Sigmoid colon (tissue), 6 donors: ENCODE measurements at regions not wholly inside any gene's neighbourhood (a gene's known extent, or its start where the extent isn't known, plus 50 kb on each side); places are given as distances from the start of the nearest gene placed in this dataset.

Source experiments
- DNase-seq: peaks from one replicate; pipeline ENCODE4 v3.0.0-alpha.2; 2019
- H3K27ac ChIP-seq, 4 donors: fragments of 200-600 bp; sonication (generic); one replicate each; pipeline ENCODE4 v1.5.1; 2016 to 2019; ENCODE audit warnings: mild to moderate bottlenecking in 1 of 4
- H3K27me3 ChIP-seq, 3 donors: fragments of 200-600 bp; sonication (generic); one replicate each; pipeline ENCODE4 v1.5.1; 2019; ENCODE audit warnings: mild to moderate bottlenecking in 1 of 3
- H3K36me3 ChIP-seq, 4 donors: fragments of 200-600 bp; sonication (generic); one replicate each; pipeline ENCODE4 v1.5.1; 2016 to 2019
- H3K4me1 ChIP-seq, 4 donors: fragments of 200-600 bp; sonication (generic); one replicate each; pipeline ENCODE4 v1.5.1; 2017 to 2019
- H3K4me3 ChIP-seq, 4 donors: fragments of 200-600 bp; sonication (generic); one replicate each; pipeline ENCODE4 v1.5.1; 2017 to 2019; ENCODE audit warnings: mild to moderate bottlenecking in 2 of 4, moderate library complexity in 1 of 4
- H3K9me3 ChIP-seq, 4 donors: fragments of 200-600 bp in 3 of 4; sonication (generic) in 3 of 4; one replicate each; pipeline versions ENCODE4 v1.5.1 to v1.6.1; 2013 to 2019
- EP300 ChIP-seq, 4 donors: sonication (generic); formaldehyde crosslinking; IDR thresholded peaks; one replicate each; pipeline ENCODE4 v1.6.1; 2017; ENCODE audit warnings: antibody characterized with exemption in 4 of 4
- POLR2A ChIP-seq, 2 donors: fragments of 450-650 bp; IDR thresholded peaks; one replicate each; pipeline ENCODE4 v1.6.1; 2016; ENCODE audit warnings: antibody characterized with exemption in 2 of 2, mild to moderate bottlenecking in 2 of 2, moderate library complexity in 2 of 2
- POLR2AphosphoS5 ChIP-seq, 4 donors: sonication (generic); formaldehyde crosslinking; IDR thresholded peaks; one replicate each; pipeline ENCODE4 v1.6.1; 2017; ENCODE audit warnings: antibody characterized with exemption in 4 of 4
- WGBS, 2 donors: extraction: QIAGEN DNeasy Blood & Tissue Kit; methylation state at CpG; one replicate each; pipeline ENCODE4 v1.1.7; 2013; 5-methylcytosine and 5-hydroxymethylcytosine counted together
- intact Hi-C: fragments of 100-400 bp; cut with DNase I; formaldehyde crosslinking; loops from one replicate; pipeline ENCODE4 v1.15.1; 2023
- TF ChIP-seq, protein P1 (sequence below), 4 experiments: fragments of 450-650 bp in 3 of 4; fragments of 200-600 bp in 1 of 4; IDR thresholded peaks; one replicate each; pipeline ENCODE4 v1.5.1; 2016 to 2019; ENCODE audit warnings: antibody characterized with exemption in 4 of 4, mild to moderate bottlenecking in 3 of 4, moderate library complexity in 2 of 4
- donor health status: healthy with polysubstance abuse.
- donor health status: healthy.

- H3K9me3 ChIP-seq, result no peaks in the 10 kb centered on the region
- H3K4me3 ChIP-seq, result no peak overlapping the region
- H3K36me3 ChIP-seq, result no peaks in the 10 kb centered on the region
- 70 to 81% methylated on average over 4 of the region's 4 CpGs for WGBS, 2 donors
- intact Hi-C loops, result no loop called here
- H3K4me1 ChIP-seq, result peaks cover 0 to 18% (median 17%) of the 10 kb centered on the region in 4 donors
- no peak for DNase-seq
- TF ChIP-seq EP300 (IDR thresholded peaks at IDR 0.05) (no peak), POLR2AphosphoS5 (IDR thresholded peaks at IDR 0.05) (no peak), POLR2A (IDR thresholded peaks at IDR 0.05) (no peak)
- TF ChIP-seq, protein P1, sequence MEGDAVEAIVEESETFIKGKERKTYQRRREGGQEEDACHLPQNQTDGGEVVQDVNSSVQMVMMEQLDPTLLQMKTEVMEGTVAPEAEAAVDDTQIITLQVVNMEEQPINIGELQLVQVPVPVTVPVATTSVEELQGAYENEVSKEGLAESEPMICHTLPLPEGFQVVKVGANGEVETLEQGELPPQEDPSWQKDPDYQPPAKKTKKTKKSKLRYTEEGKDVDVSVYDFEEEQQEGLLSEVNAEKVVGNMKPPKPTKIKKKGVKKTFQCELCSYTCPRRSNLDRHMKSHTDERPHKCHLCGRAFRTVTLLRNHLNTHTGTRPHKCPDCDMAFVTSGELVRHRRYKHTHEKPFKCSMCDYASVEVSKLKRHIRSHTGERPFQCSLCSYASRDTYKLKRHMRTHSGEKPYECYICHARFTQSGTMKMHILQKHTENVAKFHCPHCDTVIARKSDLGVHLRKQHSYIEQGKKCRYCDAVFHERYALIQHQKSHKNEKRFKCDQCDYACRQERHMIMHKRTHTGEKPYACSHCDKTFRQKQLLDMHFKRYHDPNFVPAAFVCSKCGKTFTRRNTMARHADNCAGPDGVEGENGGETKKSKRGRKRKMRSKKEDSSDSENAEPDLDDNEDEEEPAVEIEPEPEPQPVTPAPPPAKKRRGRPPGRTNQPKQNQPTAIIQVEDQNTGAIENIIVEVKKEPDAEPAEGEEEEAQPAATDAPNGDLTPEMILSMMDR (IDR thresholded peaks at IDR 0.05), result no peak
- no peak overlapping the region for H3K27ac ChIP-seq
- H3K27me3 ChIP-seq, result no peaks in the 10 kb centered on the region
These were observed 132.3 kb upstream of the DOK5 start for GRCh38 chr20:54343099-54343498.

DNA sequence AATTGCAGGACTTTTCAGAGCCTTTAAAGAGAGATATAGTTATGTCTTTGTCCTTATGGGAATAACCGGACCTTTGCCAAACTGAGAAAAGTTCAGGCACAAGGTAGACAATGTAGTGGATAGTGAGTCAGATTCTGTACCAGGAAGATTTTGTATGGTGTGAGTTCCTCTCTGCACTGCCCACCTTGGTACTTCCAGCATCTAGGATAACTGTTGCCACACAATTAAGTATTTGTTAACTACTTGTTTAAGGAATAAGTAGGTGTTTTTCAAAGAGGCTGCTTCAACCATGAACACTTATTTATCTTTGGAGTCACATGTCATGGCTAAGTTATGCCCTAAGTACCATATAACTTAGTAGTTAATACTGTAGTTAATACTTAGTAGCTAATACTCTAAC lies 131.8 kb upstream of the DOK5 start:
- H3K4me1 ChIP-seq, result peaks cover 0 to 18% (median 17%) of the 10 kb centered on the region in 4 donors
- intact Hi-C loops, result no loop called here
- TF ChIP-seq EP300 (IDR thresholded peaks at IDR 0.05), result no peak
- no peak for TF ChIP-seq POLR2AphosphoS5 (IDR thresholded peaks at IDR 0.05)
- no peak for TF ChIP-seq POLR2A (IDR thresholded peaks at IDR 0.05)
- no peaks in the 10 kb centered on the region for H3K27me3 ChIP-seq
- H3K4me3 ChIP-seq, result no peak overlapping the region
- H3K9me3 ChIP-seq, result no peaks in the 10 kb centered on the region
- no peak overlapping the region for H3K27ac ChIP-seq
- 90 to 94% methylated on average over 1 of the region's 1 CpG for WGBS, 2 donors
- H3K36me3 ChIP-seq, result no peaks in the 10 kb centered on the region
- DNase-seq, result no peak

DNA sequence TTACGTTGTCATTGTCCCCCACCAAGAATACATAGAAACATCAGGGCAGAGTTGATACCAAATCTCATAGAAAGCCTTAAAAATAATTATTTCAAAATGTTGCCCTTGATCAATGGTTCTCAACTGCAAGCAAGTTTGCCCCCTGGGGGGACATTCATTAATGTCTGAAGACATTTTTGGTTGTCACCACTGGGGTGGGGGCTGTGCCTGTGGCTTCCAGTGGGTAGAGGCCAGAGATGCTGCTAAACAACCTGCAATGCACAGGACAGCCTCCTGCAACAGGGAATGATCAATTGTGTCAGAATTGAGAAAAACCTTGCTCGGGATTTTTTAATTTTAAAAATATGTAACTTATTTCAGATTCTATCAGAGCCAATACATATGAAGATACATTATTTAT lies 130.6 kb upstream of the DOK5 start:
- WGBS, 2 donors, result 51 to 58% methylated on average over 2 of the region's 2 CpGs
- no peak for DNase-seq
- TF ChIP-seq POLR2AphosphoS5 (IDR thresholded peaks at IDR 0.05) (no peak), POLR2A (IDR thresholded peaks at IDR 0.05) (no peak), EP300 (IDR thresholded peaks at IDR 0.05) (no peak)
- TF ChIP-seq, protein P1 (IDR thresholded peaks at IDR 0.05), result no peak
- Histone ChIP-seq H3K27ac (peak overlapping the region in 2 of 4 donors; percentile 17 to 51), H3K27me3 (no peaks in the 10 kb centered on the region), H3K4me3 (no peak overlapping the region), H3K9me3 (no peaks in the 10 kb centered on the region), H3K4me1 (peaks cover 0 to 18% (median 17%) of the 10 kb centered on the region in 4 donors), H3K36me3 (no peaks in the 10 kb centered on the region)
- intact Hi-C loops, result no loop called here

DNA sequence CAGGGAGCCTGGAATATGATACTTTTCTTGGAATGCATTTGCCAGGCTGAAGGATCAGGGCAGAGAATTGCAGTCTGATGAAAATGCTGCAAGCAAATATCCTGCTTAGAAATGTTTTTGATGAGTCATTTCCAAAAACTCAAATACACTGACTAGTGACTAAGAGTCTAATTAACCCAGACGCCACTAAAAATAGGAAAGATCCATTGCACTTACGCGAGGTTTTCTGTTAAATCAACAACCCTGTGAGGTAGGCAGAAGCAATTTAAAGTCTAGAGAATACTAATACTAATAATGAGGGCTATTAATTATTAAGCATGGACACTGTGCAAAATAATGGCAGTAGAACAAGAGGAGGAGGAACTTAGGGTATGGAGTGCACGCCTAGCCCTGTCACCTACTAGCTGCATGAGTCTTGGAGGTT lies 130.1 kb upstream of the DOK5 start:
- 60 to 65% methylated on average over 4 of the region's 4 CpGs for WGBS, 2 donors
- H3K27ac ChIP-seq, result peak overlapping the region in 2 of 4 donors; percentile 17 to 51
- TF ChIP-seq POLR2A (IDR thresholded peaks at IDR 0.05) (no peak), EP300 (IDR thresholded peaks at IDR 0.05) (no peak), POLR2AphosphoS5 (IDR thresholded peaks at IDR 0.05) (no peak)
- TF ChIP-seq, protein P1 (IDR thresholded peaks at IDR 0.05), result no peak

GRCh38 chr20:54345821-54346220 lies 129.6 kb upstream of the DOK5 start:
- no peaks in the 10 kb centered on the region for H3K9me3 ChIP-seq
- peak overlapping the region in 2 of 4 donors; percentile 17 to 51 for H3K27ac ChIP-seq
- no peak for DNase-seq
- H3K36me3 ChIP-seq, result no peaks in the 10 kb centered on the region
- no peak overlapping the region for H3K4me3 ChIP-seq
- TF ChIP-seq POLR2AphosphoS5 (IDR thresholded peaks at IDR 0.05) (no peak), POLR2A (IDR thresholded peaks at IDR 0.05) (no peak), EP300 (IDR thresholded peaks at IDR 0.05) (no peak)
- TF ChIP-seq, protein P1 (IDR thresholded peaks at IDR 0.05), result no peak
- intact Hi-C loops, result no loop called here
- no peaks in the 10 kb centered on the region for H3K27me3 ChIP-seq
- 65 to 67% methylated on average over 2 of the region's 2 CpGs for WGBS, 2 donors
- H3K4me1 ChIP-seq, result peaks cover 0 to 18% (median 17%) of the 10 kb centered on the region in 4 donors

More for the DNA sequence above, 130.1 kb upstream of the DOK5 start:
- intact Hi-C loops, result no loop called here
- Histone ChIP-seq H3K4me3 (no peak overlapping the region), H3K9me3 (no peaks in the 10 kb centered on the region), H3K4me1 (peaks cover 0 to 18% (median 17%) of the 10 kb centered on the region in 4 donors), H3K36me3 (no peaks in the 10 kb centered on the region), H3K27me3 (no peaks in the 10 kb centered on the region)
- DNase-seq, result no peak
